SH-SY5Y (cell line): ENCODE measurements at regions not wholly inside any gene's neighbourhood (a gene's known extent, or its start where the extent isn't known, plus 50 kb on each side); places are given as distances from the start of the nearest gene placed in this dataset.
A peak's percentile ranks its signal among the peaks of the same experiment; 100 is the strongest.

Experiments used
- GATA2 ChIP-seq: IDR thresholded peaks from 2 replicates; pipeline ENCODE4 v1.6.1; 2011; ENCODE audit warnings: mild to moderate bottlenecking, low read depth, low read length
- GATA3 ChIP-seq: IDR thresholded peaks from 2 replicates; pipeline ENCODE4 v1.6.1; 2011; ENCODE audit warnings: low read depth, mild to moderate bottlenecking, low read length, moderate library complexity

DNA sequence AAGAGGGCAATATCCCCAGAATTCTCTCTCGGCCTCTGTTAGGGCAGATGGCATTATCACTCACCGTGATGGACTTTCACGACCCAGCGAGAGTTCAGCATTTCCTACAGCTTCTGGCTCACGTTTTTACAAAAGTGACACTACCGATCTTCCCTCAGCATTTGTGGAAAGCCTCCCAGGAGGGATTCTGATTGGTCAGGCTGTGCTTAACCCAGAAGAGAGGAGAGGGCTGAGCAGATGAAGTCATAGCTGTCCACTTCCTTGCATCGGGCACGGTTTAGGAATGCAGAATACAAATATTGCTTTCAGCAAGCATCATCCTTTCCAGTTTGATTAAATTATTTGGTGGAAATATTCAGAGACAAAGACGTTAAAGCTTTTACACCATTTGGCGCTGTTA lies 277.4 kb upstream of the MSX2 start:
- no peak for TF ChIP-seq GATA3
- no peak for TF ChIP-seq GATA2

DNA sequence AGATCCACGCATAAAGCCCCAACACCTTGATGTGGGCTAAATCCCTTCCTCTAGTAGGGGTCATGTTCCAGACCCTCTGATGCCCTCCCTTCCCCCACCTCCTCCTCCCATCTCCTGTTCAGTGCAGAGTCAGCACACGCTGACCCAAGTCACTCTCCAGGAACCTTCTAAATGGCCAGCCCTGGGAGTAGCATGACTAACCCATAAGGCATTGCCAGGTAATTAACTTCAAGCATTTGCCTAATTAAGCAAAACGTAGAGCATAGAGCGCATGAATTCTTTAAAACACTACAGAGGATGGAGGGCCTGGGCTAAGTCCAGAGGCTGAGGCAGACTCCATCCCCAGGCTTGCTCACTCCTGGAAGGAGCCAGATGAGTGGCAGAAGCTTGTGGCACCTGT lies 276.3 kb upstream of the MSX2 start:
- TF ChIP-seq GATA3 (no peak), GATA2 (no peak)

GRCh38 chr5:174448662-174449061 lies 275.7 kb upstream of the MSX2 start:
- TF ChIP-seq GATA2 (no peak), GATA3 (no peak)

DNA sequence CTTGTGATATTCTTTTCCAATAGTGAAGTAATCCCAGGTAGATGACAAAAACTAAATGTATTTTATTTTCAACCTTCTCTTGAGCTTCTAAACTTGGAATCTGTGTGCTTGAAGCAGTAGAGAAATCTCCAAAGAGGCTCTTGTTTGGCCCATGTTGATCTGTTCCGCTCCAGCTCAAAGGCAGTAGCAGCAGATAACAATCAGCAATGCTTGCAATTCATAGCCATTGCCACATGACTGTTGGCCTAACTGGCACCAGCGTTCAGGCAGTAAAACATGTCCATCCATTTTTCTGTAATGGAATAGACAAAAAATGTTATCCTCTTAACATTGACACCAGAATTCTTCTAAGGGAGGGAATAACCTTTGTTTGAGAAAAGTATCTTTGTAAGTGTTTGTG lies 270.7 kb upstream of the MSX2 start:
- TF ChIP-seq GATA2 (peak; percentile 95), GATA3 (peak; percentile 92)

DNA sequence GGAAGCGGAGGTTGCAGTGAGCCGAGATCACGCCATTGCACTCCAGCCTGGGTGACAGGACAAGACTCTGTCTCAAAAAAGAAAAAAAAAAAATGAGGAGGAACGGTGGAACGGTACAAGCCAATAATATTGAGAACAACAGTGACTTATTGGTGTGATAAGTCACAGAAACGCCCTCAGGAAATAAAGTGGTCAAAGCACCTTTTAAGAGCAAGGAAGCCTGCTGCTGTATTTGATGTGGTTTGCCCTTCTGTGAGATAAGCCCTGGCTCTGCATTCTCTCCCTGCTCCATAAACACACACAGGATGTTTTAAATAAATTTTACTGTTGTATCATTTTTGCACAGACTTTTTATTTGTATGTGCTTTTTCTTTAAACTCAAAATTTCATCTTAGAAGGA lies 269.9 kb upstream of the MSX2 start:
- TF ChIP-seq GATA2 (no peak), GATA3 (no peak)

DNA sequence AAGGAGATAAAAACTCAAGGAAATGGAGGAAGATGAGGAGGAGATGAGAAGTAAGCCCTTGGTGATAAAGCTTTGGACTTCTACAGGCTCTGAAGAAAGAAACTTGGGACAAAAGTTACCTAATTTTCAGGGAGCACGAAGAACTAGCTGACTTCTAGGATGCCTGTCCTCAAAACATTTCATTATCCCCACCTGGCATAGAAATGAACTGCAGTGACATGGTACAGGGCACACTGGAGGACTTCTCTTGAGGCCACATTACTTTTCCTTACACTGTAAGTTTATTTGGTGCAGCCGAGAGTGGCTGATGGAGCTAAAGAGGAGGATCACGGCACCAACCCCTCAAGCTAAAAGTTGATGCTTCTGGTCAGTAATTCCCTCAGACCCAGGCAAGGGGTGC lies 269.5 kb upstream of the MSX2 start:
- no peak for TF ChIP-seq GATA3

- no peak for TF ChIP-seq GATA3
- no peak for TF ChIP-seq GATA2
These were observed 269.1 kb upstream of the MSX2 start for GRCh38 chr5:174455301-174455700.

GRCh38 chr5:174457141-174457678 lies 267.2 kb upstream of the MSX2 start:
- TF ChIP-seq GATA3 (no peak), GATA2 (no peak)

- no peak for TF ChIP-seq GATA3
- no peak for TF ChIP-seq GATA2
These were observed 265.2 kb upstream of the MSX2 start for GRCh38 chr5:174459071-174459702.

DNA sequence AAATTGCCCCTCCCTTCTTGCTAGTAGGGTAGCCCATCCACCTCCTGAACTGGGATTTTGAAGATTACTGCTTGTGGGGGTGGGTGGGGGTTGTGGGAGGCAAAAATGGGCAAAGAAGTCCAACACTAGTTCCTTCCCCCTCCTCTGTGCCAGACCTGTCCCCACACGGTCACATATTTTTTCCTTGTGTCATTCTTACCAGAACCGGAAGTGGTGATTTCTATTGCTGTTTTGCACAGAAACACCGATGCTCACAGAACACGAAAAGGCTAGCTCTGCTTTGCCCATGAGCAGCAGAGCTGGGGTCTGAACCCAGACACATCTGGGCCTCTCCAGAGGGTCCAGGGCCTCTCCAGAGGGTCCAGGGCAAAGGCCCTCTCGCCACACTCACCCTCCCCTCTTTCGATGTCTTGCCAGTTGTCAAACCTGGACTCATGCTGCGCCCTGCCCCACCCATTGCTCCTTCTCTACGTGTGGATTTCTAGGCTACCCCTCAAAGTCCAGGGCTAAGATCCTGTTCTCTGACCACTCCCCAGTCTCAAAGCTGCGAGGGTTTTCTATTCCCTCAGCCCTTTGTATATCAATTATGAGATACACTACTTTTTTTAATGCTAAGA lies 264.4 kb upstream of the MSX2 start:
- TF ChIP-seq GATA2 (no peak), GATA3 (no peak)

GRCh38 chr5:174462129-174462528 lies 262.3 kb upstream of the MSX2 start:
- TF ChIP-seq GATA3 (no peak), GATA2 (no peak)

GRCh38 chr5:174464504-174465165 lies 259.7 kb upstream of the MSX2 start:
- TF ChIP-seq GATA2 = no peak
- TF ChIP-seq GATA3 = no peak

DNA sequence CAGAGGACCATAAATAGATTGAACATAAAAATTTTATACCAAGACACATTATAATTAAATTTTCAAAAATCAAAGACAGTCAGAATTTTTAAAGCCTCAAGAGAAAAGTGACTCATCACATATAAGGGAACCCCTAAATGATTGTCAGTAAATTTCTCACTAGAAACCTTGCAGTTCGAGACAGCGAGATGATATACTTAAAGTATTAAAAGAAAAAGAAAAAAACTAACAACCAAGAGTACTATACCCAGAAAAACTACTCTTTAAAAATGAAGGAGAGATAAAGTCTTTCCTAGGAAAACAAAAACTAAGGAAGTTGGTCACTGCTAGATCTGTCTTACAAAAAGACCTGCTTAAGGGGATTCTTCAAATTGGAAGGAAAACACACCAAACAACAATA lies 251.4 kb upstream of the MSX2 start:
- TF ChIP-seq GATA3 = no peak
- TF ChIP-seq GATA2 = no peak

- no peak for TF ChIP-seq GATA2
- TF ChIP-seq GATA3 = no peak
These were observed 245.1 kb upstream of the MSX2 start for GRCh38 chr5:174479325-174479724.

GRCh38 chr5:174481737-174482136 lies 242.6 kb upstream of the MSX2 start:
- TF ChIP-seq GATA2 = no peak
- no peak for TF ChIP-seq GATA3
